A549 (cell line): ENCODE measurements at regions not wholly inside any gene's neighbourhood (a gene's known extent, or its start where the extent isn't known, plus 50 kb on each side); places are given as distances from the start of the nearest gene placed in this dataset.

Experiments
- ATAC-seq, 2 experiments: fragments of 200-7000 bp in 1 of 2; fragments of >200 bp in 1 of 2; cut with Nextera tagmentation in 1 of 2; cut with Tn5 transposase in 1 of 2; 3 replicates each; pipeline versions ENCODE4 v1.8.0 to v1.9.1; 2018 to 2020; ENCODE audit warnings: mild to moderate bottlenecking in 1 of 2, moderate library complexity in 1 of 2
- CTCF ChIA-PET: fragments of 300-600 bp; sonication (Branson Sonifier 250); formaldehyde crosslinking; extraction: SDS; loops from one replicate; lab custom pipeline; 2021; ENCODE audit warnings: antibody characterized with exemption, inconsistent platforms; lab: Yijun Ruan, JAX
- POLR2A ChIA-PET: fragments of 350-600 bp; formaldehyde crosslinking; extraction: SDS; loops from one replicate; lab custom pipeline; 2021; ENCODE audit warnings: antibody characterized with exemption, inconsistent platforms; lab: Yijun Ruan, JAX
- DNase-seq, 2 experiments: peaks; one replicate each; pipeline versions ENCODE4 v3.0.0 to v3.0.0-alpha.2; 2011 to 2016; ENCODE audit warnings: low read depth in 1 of 2, low spot score in 1 of 2
- FAIRE-seq: peaks from 2 replicates; lab custom pipeline; 2011; peaks lifted over from hg19 to GRCh38; lab: Jason Lieb, UNC
- H3K27ac ChIP-seq, 2 experiments: fragments of >200 bp; sonication (Bioruptor Twin); formaldehyde crosslinking; 3 replicates each; pipeline ENCODE4 v1.5.1; 2016 to 2017
- H3K4me1 ChIP-seq: fragments of >200 bp; sonication (Bioruptor Twin); formaldehyde crosslinking; 3 replicates; pipeline ENCODE4 v1.6.1; 2016
- H3K4me2 ChIP-seq: fragments of >200 bp; sonication (Bioruptor Twin); formaldehyde crosslinking; 3 replicates; pipeline ENCODE4 v1.6.1; 2016
- H3K4me3 ChIP-seq: fragments of >200 bp; sonication (Bioruptor Twin); formaldehyde crosslinking; 3 replicates; pipeline ENCODE4 v1.5.1; 2016
- H3K9me3 ChIP-seq: fragments of >200 bp; sonication (Bioruptor Twin); formaldehyde crosslinking; 3 replicates; pipeline ENCODE4 v1.6.1; 2016
- BHLHE40 ChIP-seq: IDR thresholded peaks from 2 replicates; pipeline ENCODE4 v1.6.1; 2012; ENCODE audit warnings: low read depth, low read length, inconsistent platforms
- CHD2 ChIP-seq: fragments of 150-350 bp; IDR thresholded peaks from 2 replicates; pipeline ENCODE4 v1.6.1; 2014; ENCODE audit warnings: low read length; ENCODE audit not compliant: partially characterized antibody
- CTCF ChIP-seq: fragments of >200 bp; sonication (Bioruptor Twin); formaldehyde crosslinking; IDR thresholded peaks from 3 replicates; pipeline ENCODE4 v1.5.1; 2016
- E2F6 ChIP-seq: IDR thresholded peaks from 2 replicates; pipeline ENCODE4 v1.6.1; 2012; ENCODE audit warnings: low read depth, borderline replicate concordance
- HDAC2 ChIP-seq: fragments of 200-600 bp; sonication (generic); IDR thresholded peaks from 2 replicates; pipeline ENCODE4 v1.6.1; 2016
- HMGXB4 ChIP-seq: fragments of 250-450 bp; sonication (Bioruptor Pico); IDR thresholded peaks from 2 replicates; pipeline ENCODE4 v1.5.0; 2021; ENCODE audit warnings: mild to moderate bottlenecking, moderate library complexity, borderline replicate concordance
- HOXB13 ChIP-seq: fragments of 250-450 bp; sonication (Bioruptor Pico); IDR thresholded peaks from 2 replicates; pipeline ENCODE4 v1.5.0; 2020; ENCODE audit warnings: low read depth, mild to moderate bottlenecking, moderate library complexity
- HOXB5 ChIP-seq: fragments of 250-450 bp; sonication (Bioruptor Pico); IDR thresholded peaks from 2 replicates; pipeline ENCODE4 v1.5.0; 2020; ENCODE audit warnings: mild to moderate bottlenecking, moderate library complexity
- KDM1A ChIP-seq: fragments of 200-600 bp; sonication (generic); IDR thresholded peaks from 2 replicates; pipeline ENCODE4 v1.6.1; 2016; ENCODE audit warnings: low read depth, mild to moderate bottlenecking
- NFE2L2 ChIP-seq: fragments of 150-350 bp; conservative IDR thresholded peaks from 2 replicates; pipeline ENCODE4 v1.6.1; 2014; ENCODE audit warnings: low read length
- PHF8 ChIP-seq: fragments of 200-600 bp; sonication (generic); IDR thresholded peaks from 2 replicates; pipeline ENCODE4 v1.6.1; 2016; ENCODE audit warnings: low read depth, mild to moderate bottlenecking, antibody characterized with exemption, moderate library complexity, borderline replicate concordance
- RAD21 ChIP-seq, 2 experiments: fragments of >200 bp in 1 of 2; sonication (Bioruptor Twin) in 1 of 2; formaldehyde crosslinking in 1 of 2; IDR thresholded peaks in 1 of 2; conservative IDR thresholded peaks in 1 of 2; 2 replicates in 1 of 2; 3 replicates in 1 of 2; pipeline ENCODE4 v1.6.1; 2012 to 2018; ENCODE audit warnings: inconsistent platforms in 1 of 2
- RNF2 ChIP-seq: fragments of 200-600 bp; sonication (generic); IDR thresholded peaks from 2 replicates; pipeline ENCODE4 v1.6.1; 2016; ENCODE audit warnings: low read depth, mild to moderate bottlenecking, antibody characterized with exemption, moderate library complexity, borderline replicate concordance
- TFCP2L1 ChIP-seq: fragments of 250-450 bp; sonication (Bioruptor Pico); IDR thresholded peaks from 2 replicates; pipeline ENCODE4 v1.5.0; 2021; ENCODE audit warnings: mild to moderate bottlenecking
- TP53 ChIP-seq: fragments of 250-450 bp; sonication (Bioruptor Pico); IDR thresholded peaks from 2 replicates; pipeline ENCODE4 v1.5.0; 2021; ENCODE audit warnings: mild to moderate bottlenecking, moderate library complexity
- USF2 ChIP-seq: fragments of 450-650 bp; IDR thresholded peaks from 2 replicates; pipeline ENCODE4 v1.6.1; 2014; ENCODE audit warnings: antibody characterized with exemption
- ZFP36 ChIP-seq: fragments of 450-650 bp; IDR thresholded peaks from 2 replicates; pipeline ENCODE4 v1.6.1; 2014; ENCODE audit warnings: borderline replicate concordance; ENCODE audit not compliant: partially characterized antibody
- ZSCAN20 ChIP-seq: fragments of 250-450 bp; sonication (Bioruptor Pico); IDR thresholded peaks from 2 replicates; pipeline ENCODE4 v1.8.0; 2022; ENCODE audit warnings: mild to moderate bottlenecking, moderate library complexity
- WGBS: methylation state at CpG from one replicate; pipeline ENCODE4 v1.1.6; 2017; ENCODE audit errors: missing lambda C conversion rate; 5-methylcytosine and 5-hydroxymethylcytosine counted together

- TF ChIP-seq RNF2 (no peak), HOXB5 (CRISPR knock-in tag) (no peak), HOXB13 (CRISPR knock-in tag) (no peak), TP53 (CRISPR knock-in tag) (no peak), CTCF (no peak), TFCP2L1 (CRISPR knock-in tag) (no peak), HMGXB4 (no peak), PHF8 (no peak), ZFP36 (no peak), BHLHE40 (no peak), E2F6 (no peak), KDM1A (no peak), RAD21 (conservative IDR thresholded peaks at IDR 0.05 in 1 of 2, IDR thresholded peaks at IDR 0.05 in 1 of 2) (no peak)
- 29% methylated on average over 16 of the region's 16 CpGs for WGBS
- CTCF ChIA-PET: no interaction called here
- peaks cover 8% of the 10 kb centered on the region; the same call in 2 of the 3 replicates for H3K9me3 ChIP-seq
- no peak overlapping the region for H3K4me2 ChIP-seq
- POLR2A ChIA-PET: no interaction called here
- no peak overlapping the region for H3K27ac ChIP-seq
- DNase-seq: no peak
- no peak for FAIRE-seq
- no peaks in the 10 kb centered on the region for H3K4me1 ChIP-seq
- ATAC-seq: no peak
- no peak overlapping the region for H3K4me3 ChIP-seq
Observed at GRCh38 chr10:129353101-129353500, 113.9 kb upstream of the MGMT start.

- Histone ChIP-seq H3K4me3 (no peak overlapping the region), H3K9me3 (peaks cover 8% of the 10 kb centered on the region; the same call in 2 of the 3 replicates), H3K4me1 (no peaks in the 10 kb centered on the region), H3K4me2 (no peak overlapping the region), H3K27ac (no peak overlapping the region)
- FAIRE-seq (no peak), ATAC-seq (no peak), DNase-seq (no peak)
- POLR2A ChIA-PET: no interaction called here
- 13% methylated on average over 10 of the region's 10 CpGs for WGBS
- TF ChIP-seq USF2 (no peak), ZFP36 (no peak), CTCF (no peak), PHF8 (no peak), NFE2L2 (no peak), ZSCAN20 (CRISPR knock-in tag) (no peak), CHD2 (no peak), HDAC2 (no peak)
- CTCF ChIA-PET: no interaction called here
Observed at GRCh38 chr10:129360046-129360445, 107.0 kb upstream of the MGMT start.
